GM18507 (cell line): ENCODE measurements at regions not wholly inside any gene's neighbourhood (a gene's known extent, or its start where the extent isn't known, plus 50 kb on each side); places are given as distances from the start of the nearest gene placed in this dataset.

ENCODE experiments used
- DNase-seq: peaks from one replicate; pipeline ENCODE4 v3.0.0; 2011; ENCODE audit warnings: low read depth; ENCODE audit not compliant: insufficient read length; ENCODE audit errors: extremely low spot score
- FAIRE-seq: peaks from 2 replicates; lab custom pipeline; 2011; peaks lifted over from hg19 to GRCh38; lab: Jason Lieb, UNC

GRCh38 chr10:36302086-36302485 is 660.0 kb upstream of the FZD8 start:
- FAIRE-seq = no peak
- DNase-seq = no peak

- DNase-seq = no peak
- no peak for FAIRE-seq
Measured at GRCh38 chr10:36301539-36301938, 659.4 kb upstream of the FZD8 start.

- FAIRE-seq = no peak
Measured at GRCh38 chr10:36301139-36301538, 659.0 kb upstream of the FZD8 start.

GRCh38 chr10:36283827-36284226 is 641.7 kb upstream of the FZD8 start:
- FAIRE-seq (no peak), DNase-seq (no peak)

More at GRCh38 chr10:36301139-36301538, 659.0 kb upstream of the FZD8 start:
- no peak for DNase-seq

- FAIRE-seq = no peak
- no peak for DNase-seq
Measured at GRCh38 chr10:36281831-36282331, 639.8 kb upstream of the FZD8 start.

- no peak for DNase-seq
- FAIRE-seq = no peak
Measured at GRCh38 chr10:36280890-36281499, 638.9 kb upstream of the FZD8 start.

GRCh38 chr10:36280321-36280741 is 638.2 kb upstream of the FZD8 start:
- DNase-seq = no peak

GRCh38 chr10:36278176-36278575 is 636.1 kb upstream of the FZD8 start:
- no peak for FAIRE-seq
- no peak for DNase-seq

More at GRCh38 chr10:36280321-36280741, 638.2 kb upstream of the FZD8 start:
- FAIRE-seq = no peak

GRCh38 chr10:36277459-36277858 is 635.4 kb upstream of the FZD8 start:
- DNase-seq = no peak
- FAIRE-seq = no peak

GRCh38 chr10:36271627-36272340 is 629.7 kb upstream of the FZD8 start:
- DNase-seq (no peak), FAIRE-seq (no peak)

GRCh38 chr10:36269222-36269621 is 627.1 kb upstream of the FZD8 start:
- FAIRE-seq (no peak), DNase-seq (no peak)

- FAIRE-seq (no peak), DNase-seq (no peak)
Measured at GRCh38 chr10:36266923-36267322, 624.8 kb upstream of the FZD8 start.

- DNase-seq = no peak
- no peak for FAIRE-seq
Measured at GRCh38 chr10:36265741-36266140, 623.6 kb upstream of the FZD8 start.

GRCh38 chr10:36263871-36264270 is 621.8 kb upstream of the FZD8 start:
- no peak for DNase-seq
- no peak for FAIRE-seq

GRCh38 chr10:36256948-36257356 is 614.9 kb upstream of the FZD8 start:
- FAIRE-seq = no peak
- DNase-seq = no peak

GRCh38 chr10:36256166-36256565 is 614.1 kb upstream of the FZD8 start:
- DNase-seq (no peak), FAIRE-seq (no peak)

- no peak for FAIRE-seq
- DNase-seq = no peak
Measured at GRCh38 chr10:36254199-36254598, 612.1 kb upstream of the FZD8 start.

GRCh38 chr10:36253731-36254130 is 611.6 kb upstream of the FZD8 start:
- DNase-seq (no peak), FAIRE-seq (no peak)

GRCh38 chr10:36251068-36251467 is 609.0 kb upstream of the FZD8 start:
- DNase-seq (no peak), FAIRE-seq (no peak)

GRCh38 chr10:36248304-36248981 is 606.3 kb upstream of the FZD8 start:
- no peak for FAIRE-seq
- DNase-seq = no peak

- DNase-seq (no peak), FAIRE-seq (no peak)
Measured at GRCh38 chr10:36247478-36247877, 605.4 kb upstream of the FZD8 start.
